Astrocyte (in vitro differentiated cells and primary cell): ENCODE measurements at regions not wholly inside any gene's neighbourhood (a gene's known extent, or its start where the extent isn't known, plus 50 kb on each side); places are given as distances from the start of the nearest gene placed in this dataset.

Source experiments
- EZH2 ChIP-seq: IDR thresholded peaks from 2 replicates; pipeline ENCODE4 v1.6.1; 2012; ENCODE audit warnings: mild to moderate bottlenecking, low read length, inconsistent platforms; ENCODE audit not compliant: insufficient read depth
- TF ChIP-seq, protein P1 (sequence below): IDR thresholded peaks from 2 replicates; pipeline ENCODE4 v1.5.1; 2011; ENCODE audit warnings: low read depth, mild to moderate bottlenecking, inconsistent platforms, low read length, moderate library complexity; ENCODE audit not compliant: insufficient read depth

DNA sequence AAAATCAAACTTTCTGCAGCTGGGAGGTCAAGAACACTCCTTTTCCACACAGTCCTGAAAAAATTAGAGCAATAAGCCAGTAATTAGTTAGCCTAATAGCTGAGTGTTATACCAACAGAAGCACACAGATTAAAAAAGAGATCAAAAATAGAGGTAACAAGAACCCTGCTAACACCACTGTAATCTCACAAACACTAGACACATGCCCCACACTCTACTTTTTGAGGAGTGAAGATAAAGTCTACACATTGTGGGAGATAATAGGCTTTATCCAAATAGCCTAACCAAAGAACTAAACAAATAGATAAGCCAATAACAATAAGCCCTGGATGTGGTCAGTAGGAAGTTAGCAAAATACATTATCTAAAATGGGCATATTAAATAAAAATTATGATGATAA, 372.7 kb upstream of the ANO5 start:
- TF ChIP-seq, protein P1, sequence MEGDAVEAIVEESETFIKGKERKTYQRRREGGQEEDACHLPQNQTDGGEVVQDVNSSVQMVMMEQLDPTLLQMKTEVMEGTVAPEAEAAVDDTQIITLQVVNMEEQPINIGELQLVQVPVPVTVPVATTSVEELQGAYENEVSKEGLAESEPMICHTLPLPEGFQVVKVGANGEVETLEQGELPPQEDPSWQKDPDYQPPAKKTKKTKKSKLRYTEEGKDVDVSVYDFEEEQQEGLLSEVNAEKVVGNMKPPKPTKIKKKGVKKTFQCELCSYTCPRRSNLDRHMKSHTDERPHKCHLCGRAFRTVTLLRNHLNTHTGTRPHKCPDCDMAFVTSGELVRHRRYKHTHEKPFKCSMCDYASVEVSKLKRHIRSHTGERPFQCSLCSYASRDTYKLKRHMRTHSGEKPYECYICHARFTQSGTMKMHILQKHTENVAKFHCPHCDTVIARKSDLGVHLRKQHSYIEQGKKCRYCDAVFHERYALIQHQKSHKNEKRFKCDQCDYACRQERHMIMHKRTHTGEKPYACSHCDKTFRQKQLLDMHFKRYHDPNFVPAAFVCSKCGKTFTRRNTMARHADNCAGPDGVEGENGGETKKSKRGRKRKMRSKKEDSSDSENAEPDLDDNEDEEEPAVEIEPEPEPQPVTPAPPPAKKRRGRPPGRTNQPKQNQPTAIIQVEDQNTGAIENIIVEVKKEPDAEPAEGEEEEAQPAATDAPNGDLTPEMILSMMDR, result no peak
- TF ChIP-seq EZH2, result no peak
